ENCODE measurements at regions not wholly inside any gene's neighbourhood (a gene's known extent, or its start where the extent isn't known, plus 50 kb on each side); places are given as distances from the start of the nearest gene placed in this dataset.

DNA sequence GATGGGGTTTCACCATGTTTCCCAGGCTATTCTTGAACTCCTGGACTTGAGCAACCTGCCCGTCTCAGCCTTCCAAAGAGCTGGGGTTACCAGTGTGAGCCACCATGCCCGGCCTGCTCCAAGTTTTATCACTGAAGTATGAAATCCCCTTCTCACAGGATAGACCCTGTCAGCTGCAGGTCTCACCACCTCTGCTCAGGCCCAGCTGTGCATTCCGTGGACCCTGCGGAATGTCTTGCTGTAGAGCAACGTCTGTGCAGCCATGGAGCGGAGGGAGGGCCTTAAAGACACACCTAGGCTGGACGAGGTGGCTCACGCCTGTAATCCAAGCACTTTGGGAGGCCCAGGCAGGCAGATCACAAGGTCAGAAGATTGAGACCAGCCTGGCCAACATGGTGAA is 625.4 kb downstream of the BRD1 start:
- Histone ChIP-seq H3K9ac (ENCODE audit: low read length) (no peak overlapping the region), H3K79me2 (ENCODE audit: control insufficient read depth, insufficient read depth, low read length) (no peaks in the 10 kb centered on the region), H3K9me3 (ENCODE audit: control extremely low read depth in 1 of 3, control insufficient read depth in 2 of 3, insufficient read depth in 1 of 3, low read length in 2 of 3) (peaks cover 0 to 2% (median 0%) of the 10 kb centered on the region in 3 donors), H2AFZ (ENCODE audit: insufficient read depth, low read depth, low read length, poor library complexity, severe bottlenecking) (no peak overlapping the region), H4K20me1 (ENCODE audit: control insufficient read depth, insufficient read depth, low read length, poor library complexity, severe bottlenecking) (no peaks in the 10 kb centered on the region), H3K4me3 (ENCODE audit: control extremely low read depth in 1 of 5, extremely low read depth in 1 of 5, insufficient read depth in 1 of 5, low read depth in 2 of 5, low read length in 4 of 5) (no peak overlapping the region), H3K27me3 (replicated peaks in 1 of 4; ENCODE audit: control extremely low read depth in 1 of 4, control insufficient read depth in 3 of 4, insufficient read depth in 4 of 4, low read length in 3 of 4) (no peaks in the 10 kb centered on the region), H3K4me1 (ENCODE audit: control insufficient read depth in 2 of 2, insufficient read depth in 2 of 2, low read length in 2 of 2) (no peaks in the 10 kb centered on the region), H3K27ac (ENCODE audit: low read length in 2 of 2) (no peak overlapping the region), H3K36me3 (replicated peaks in 1 of 2; ENCODE audit: control extremely low read depth in 1 of 2, control insufficient read depth in 1 of 2, extremely low read depth in 1 of 2, insufficient read depth in 2 of 2, low read length in 1 of 2) (no peaks in the 10 kb centered on the region), H3K4me2 (replicated peaks; ENCODE audit: low read depth, low read length, poor library complexity, severe bottlenecking) (no peak overlapping the region)
- Mint-ChIP-seq H3K4me1 (no peaks in the 10 kb centered on the region), H3K9me3 (ENCODE audit: insufficient read depth) (no peaks in the 10 kb centered on the region), H3K27ac (no peak overlapping the region), H3K4me3 (no peak overlapping the region), H3K27me3 (peaks cover 4% of the 10 kb centered on the region)
- no peak for TF ChIP-seq EZH2 (IDR thresholded peaks at IDR 0.05; ENCODE audit: borderline replicate concordance, insufficient read depth, low read depth, low read length, poor library complexity, severe bottlenecking)
- TF ChIP-seq, protein P1, sequence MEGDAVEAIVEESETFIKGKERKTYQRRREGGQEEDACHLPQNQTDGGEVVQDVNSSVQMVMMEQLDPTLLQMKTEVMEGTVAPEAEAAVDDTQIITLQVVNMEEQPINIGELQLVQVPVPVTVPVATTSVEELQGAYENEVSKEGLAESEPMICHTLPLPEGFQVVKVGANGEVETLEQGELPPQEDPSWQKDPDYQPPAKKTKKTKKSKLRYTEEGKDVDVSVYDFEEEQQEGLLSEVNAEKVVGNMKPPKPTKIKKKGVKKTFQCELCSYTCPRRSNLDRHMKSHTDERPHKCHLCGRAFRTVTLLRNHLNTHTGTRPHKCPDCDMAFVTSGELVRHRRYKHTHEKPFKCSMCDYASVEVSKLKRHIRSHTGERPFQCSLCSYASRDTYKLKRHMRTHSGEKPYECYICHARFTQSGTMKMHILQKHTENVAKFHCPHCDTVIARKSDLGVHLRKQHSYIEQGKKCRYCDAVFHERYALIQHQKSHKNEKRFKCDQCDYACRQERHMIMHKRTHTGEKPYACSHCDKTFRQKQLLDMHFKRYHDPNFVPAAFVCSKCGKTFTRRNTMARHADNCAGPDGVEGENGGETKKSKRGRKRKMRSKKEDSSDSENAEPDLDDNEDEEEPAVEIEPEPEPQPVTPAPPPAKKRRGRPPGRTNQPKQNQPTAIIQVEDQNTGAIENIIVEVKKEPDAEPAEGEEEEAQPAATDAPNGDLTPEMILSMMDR (IDR thresholded peaks at IDR 0.05), result no peak
- DNase-seq, result no peak
- ATAC-seq (ENCODE audit: low read depth), result no peak
- CTCF ChIA-PET, result no interaction called here
- 73% methylated on average over 7 of the region's 8 CpGs for WGBS (ENCODE audit: insufficient coverage)
- intact Hi-C loops (cut with micrococcal nuclease), result no loop called here
- POLR2A ChIA-PET, result no interaction called here

DNA sequence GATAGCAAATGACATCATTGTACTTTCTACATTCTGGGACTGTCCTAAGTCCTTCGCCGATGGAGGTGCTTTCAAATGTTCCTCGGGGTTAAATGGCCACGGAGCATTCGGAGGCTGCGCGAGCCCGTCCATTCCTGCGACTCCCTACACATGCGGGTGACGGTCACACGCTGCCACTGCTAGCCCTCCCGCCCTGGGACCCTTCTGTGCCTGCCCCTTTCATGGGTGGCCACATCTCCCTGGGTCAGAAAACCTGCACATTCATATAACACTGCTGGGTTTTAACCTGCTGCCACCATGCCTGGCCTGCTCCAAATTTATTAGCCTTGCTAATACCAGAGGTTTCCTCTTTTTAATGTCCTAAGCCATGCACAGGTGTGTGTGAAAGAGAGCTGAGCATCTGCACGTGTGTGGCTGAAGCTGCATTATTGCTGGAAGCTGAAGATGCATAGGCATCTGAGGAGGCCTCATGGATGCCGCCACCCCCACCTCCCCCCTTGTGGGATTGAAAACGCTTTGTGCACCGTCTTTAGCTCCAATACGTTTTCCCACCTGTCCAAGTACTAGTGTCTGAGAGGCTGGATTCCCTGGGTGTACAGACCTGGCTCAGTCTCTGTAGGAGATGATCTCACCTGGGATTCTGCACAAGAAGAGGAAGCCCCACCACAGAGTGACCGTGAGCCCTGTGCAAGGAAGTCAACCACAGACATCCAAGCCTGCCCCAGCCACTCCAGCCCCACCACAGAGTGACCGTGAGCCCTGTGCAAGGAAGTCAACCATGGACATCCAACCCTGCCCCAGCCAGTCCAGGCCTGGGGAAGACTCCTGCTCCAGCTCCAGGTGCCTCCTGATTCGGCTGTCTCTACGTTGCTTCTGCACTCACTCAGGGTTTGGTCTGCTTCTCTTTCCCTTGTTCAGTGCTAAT is 626.4 kb downstream of the BRD1 start:
- 87% methylated on average over 17 of the region's 22 CpGs for WGBS (ENCODE audit: insufficient coverage)
- H2AFZ ChIP-seq (ENCODE audit: insufficient read depth, low read depth, low read length, poor library complexity, severe bottlenecking), result no peak overlapping the region
- no peaks in the 10 kb centered on the region for H3K79me2 ChIP-seq (ENCODE audit: control insufficient read depth, insufficient read depth, low read length)
- H4K20me1 ChIP-seq (ENCODE audit: control insufficient read depth, insufficient read depth, low read length, poor library complexity, severe bottlenecking), result no peaks in the 10 kb centered on the region
- TF ChIP-seq EZH2 (IDR thresholded peaks at IDR 0.05; ENCODE audit: borderline replicate concordance, insufficient read depth, low read depth, low read length, poor library complexity, severe bottlenecking), result no peak
- TF ChIP-seq, protein P1 (IDR thresholded peaks at IDR 0.05), result no peak
- H3K27me3 ChIP-seq (replicated peaks in 1 of 4; ENCODE audit: control extremely low read depth in 1 of 4, control insufficient read depth in 3 of 4, insufficient read depth in 4 of 4, low read length in 3 of 4), result no peaks in the 10 kb centered on the region
- H3K4me3 ChIP-seq (ENCODE audit: control extremely low read depth in 1 of 5, extremely low read depth in 1 of 5, insufficient read depth in 1 of 5, low read depth in 2 of 5, low read length in 4 of 5), result no peak overlapping the region
- peaks cover 0 to 2% (median 0%) of the 10 kb centered on the region in 3 donors for H3K9me3 ChIP-seq (ENCODE audit: control extremely low read depth in 1 of 3, control insufficient read depth in 2 of 3, insufficient read depth in 1 of 3, low read length in 2 of 3)
- H3K4me2 ChIP-seq (replicated peaks; ENCODE audit: low read depth, low read length, poor library complexity, severe bottlenecking), result no peak overlapping the region
- ChIA-PET POLR2A (no interaction called here), CTCF (no interaction called here)
- no peak for DNase-seq
- no peaks in the 10 kb centered on the region for H3K4me1 ChIP-seq (ENCODE audit: control insufficient read depth in 2 of 2, insufficient read depth in 2 of 2, low read length in 2 of 2)
- no peaks in the 10 kb centered on the region for H3K36me3 ChIP-seq (replicated peaks in 1 of 2; ENCODE audit: control extremely low read depth in 1 of 2, control insufficient read depth in 1 of 2, extremely low read depth in 1 of 2, insufficient read depth in 2 of 2, low read length in 1 of 2)
- H3K4me3 Mint-ChIP-seq, result no peak overlapping the region
- peaks cover 4% of the 10 kb centered on the region for H3K27me3 Mint-ChIP-seq
- H3K9me3 Mint-ChIP-seq (ENCODE audit: insufficient read depth), result no peaks in the 10 kb centered on the region
- intact Hi-C loops (cut with micrococcal nuclease), result no loop called here
- no peak for ATAC-seq (ENCODE audit: low read depth)
- no peak overlapping the region for H3K27ac Mint-ChIP-seq
- H3K4me1 Mint-ChIP-seq, result no peaks in the 10 kb centered on the region
- H3K27ac ChIP-seq (ENCODE audit: low read length in 2 of 2), result no peak overlapping the region
- H3K9ac ChIP-seq (ENCODE audit: low read length), result no peak overlapping the region
